Endothelial cell of umbilical vein (primary cell): ENCODE measurements at regions not wholly inside any gene's neighbourhood (a gene's known extent, or its start where the extent isn't known, plus 50 kb on each side); places are given as distances from the start of the nearest gene placed in this dataset.

Experiments
- BruUV-seq: library from RNA; stranded (reverse); fragments of 400-500 nt; replicated peaks from 2 replicates; lab custom pipeline; 2021; lab: Mats Ljungman, UMichigan
- CTCF ChIA-PET: fragments of 300-600, 350-600 bp; sonication (Branson Sonifier 250); formaldehyde crosslinking; loops from one replicate; lab custom pipeline; 2021; ENCODE audit warnings: antibody characterized with exemption, inconsistent platforms; lab: Charles Lee
- POLR2A ChIA-PET: fragments of 300-600, 350-600 bp; sonication (Branson Sonifier 250); formaldehyde crosslinking; loops from one replicate; lab custom pipeline; 2021; ENCODE audit warnings: antibody characterized with exemption, inconsistent platforms; lab: Charles Lee
- DNase-seq: peaks from one replicate; pipeline ENCODE4 v3.0.0-alpha.2; 2011; ENCODE audit warnings: low read depth, low spot score
- FAIRE-seq: peaks from 2 replicates; lab custom pipeline; 2011; peaks lifted over from hg19 to GRCh38; lab: Jason Lieb, UNC
- H2AFZ ChIP-seq: 2 replicates; pipeline ENCODE4 v1.6.0; 2012; ENCODE audit warnings: low read depth, low read length, control low read depth, inconsistent platforms
- H3K27ac ChIP-seq: 2 replicates; pipeline ENCODE4 v1.5.1; 2011; ENCODE audit warnings: low read depth, mild to moderate bottlenecking, control low read depth, low read length, moderate library complexity; ENCODE audit not compliant: insufficient read depth
- H3K27me3 ChIP-seq, 2 experiments: 2 replicates each; pipeline versions ENCODE4 v1.6.0 to v1.6.1; 2011; ENCODE audit warnings: low read length in 2 of 2, mixed read lengths in 1 of 2; ENCODE audit not compliant: control insufficient read depth in 2 of 2, insufficient read depth in 2 of 2
- H3K36me3 ChIP-seq, 2 experiments: 2 replicates in 1 of 2; 3 replicates in 1 of 2; pipeline ENCODE4 v1.5.1; 2011; ENCODE audit warnings: low read length in 2 of 2, mild to moderate bottlenecking in 1 of 2, moderate library complexity in 1 of 2; ENCODE audit not compliant: control insufficient read depth in 2 of 2, insufficient read depth in 2 of 2; ENCODE audit errors: extremely low read depth in 1 of 2
- H3K4me1 ChIP-seq: 3 replicates; pipeline ENCODE4 v1.5.1; 2011; ENCODE audit warnings: mild to moderate bottlenecking, low read length; ENCODE audit not compliant: control insufficient read depth, insufficient read depth; ENCODE audit errors: extremely low read depth
- H3K4me2 ChIP-seq: 2 replicates; pipeline ENCODE4 v1.6.1; 2011; ENCODE audit warnings: low read length, control low read depth, mixed read lengths; ENCODE audit not compliant: insufficient read depth
- H3K4me3 ChIP-seq, 3 experiments: fragments of 200-600 bp in 1 of 3; sonication (generic), shearing (Covaris generic) in 1 of 3; replicated peaks in 1 of 3; 2 replicates each; pipeline ENCODE4 v1.5.1; 2011 to 2016; ENCODE audit warnings: control low read depth in 3 of 3, low read length in 3 of 3, mild to moderate bottlenecking in 2 of 3, inconsistent platforms in 1 of 3, low read depth in 1 of 3, moderate library complexity in 1 of 3; ENCODE audit not compliant: insufficient read depth in 1 of 3
- H3K79me2 ChIP-seq: 2 replicates; pipeline ENCODE4 v1.6.0; 2012; ENCODE audit warnings: low read length, inconsistent platforms; ENCODE audit not compliant: control insufficient read depth, insufficient read depth
- H3K9ac ChIP-seq: replicated peaks from 2 replicates; pipeline ENCODE3; 2011; ENCODE audit warnings: low read length, control low read depth; ENCODE audit not compliant: insufficient read depth; ENCODE audit errors: extremely low read depth
- H3K9me1 ChIP-seq: replicated peaks from 3 replicates; pipeline ENCODE4 v1.6.0; 2011; ENCODE audit warnings: mild to moderate bottlenecking, low read length; ENCODE audit not compliant: control insufficient read depth, insufficient read depth; ENCODE audit errors: extremely low read depth
- H3K9me3 ChIP-seq: replicated peaks from 2 replicates; pipeline ENCODE4 v1.5.1; 2012; ENCODE audit warnings: low read length, inconsistent platforms; ENCODE audit not compliant: control insufficient read depth, insufficient read depth
- H4K20me1 ChIP-seq: replicated peaks from 2 replicates; pipeline ENCODE3; 2011; ENCODE audit warnings: mild to moderate bottlenecking, low read length; ENCODE audit not compliant: control insufficient read depth, insufficient read depth; ENCODE audit errors: extremely low read depth
- EZH2 ChIP-seq: IDR thresholded peaks from 2 replicates; pipeline ENCODE4 v1.6.1; 2012; ENCODE audit warnings: borderline replicate concordance, low read depth, mild to moderate bottlenecking, moderate library complexity, low read length, inconsistent platforms; ENCODE audit not compliant: severe bottlenecking
- FOS ChIP-seq: IDR thresholded peaks from 2 replicates; pipeline ENCODE4 v1.6.1; 2011; ENCODE audit warnings: mild to moderate bottlenecking, low read length, moderate library complexity, borderline replicate concordance; ENCODE audit not compliant: insufficient read depth
- GATA2 ChIP-seq: IDR thresholded peaks from 2 replicates; pipeline ENCODE4 v1.7.0; 2011; ENCODE audit warnings: low read depth, mild to moderate bottlenecking, moderate library complexity, mixed read lengths, low read length; ENCODE audit not compliant: insufficient read length, insufficient read depth
- JUN ChIP-seq: IDR thresholded peaks from 2 replicates; pipeline ENCODE4 v1.6.1; 2011; ENCODE audit warnings: borderline replicate concordance, low read depth; ENCODE audit not compliant: insufficient read length, insufficient read depth
- MYC ChIP-seq: IDR thresholded peaks from one replicate; pipeline ENCODE4 v1.6.1; 2011; ENCODE audit warnings: mild to moderate bottlenecking, low read depth, low read length
- POLR2A ChIP-seq: IDR thresholded peaks from 2 replicates; pipeline ENCODE4 v1.6.1; 2012; ENCODE audit warnings: low read depth, mild to moderate bottlenecking, control low read depth, low read length
- POLR2AphosphoS5 ChIP-seq: IDR thresholded peaks from 2 replicates; pipeline ENCODE4 v1.6.1; 2012; ENCODE audit warnings: low read depth, mild to moderate bottlenecking, control low read depth, low read length, moderate library complexity; ENCODE audit not compliant: insufficient read depth
- dilution Hi-C: fragments of 300-500 bp; cut with MboI; formaldehyde crosslinking; loops from one replicate; pipeline ENCODE4 v1.15.0; 2019; ENCODE audit warnings: low sequenced_read_pairs; ENCODE audit not compliant: extremely low pct_ligation_motif_present
- intact Hi-C: fragments of 100-400 bp; cut with micrococcal nuclease; formaldehyde crosslinking; loops from one replicate; pipeline ENCODE4 v1.10.0; 2022
- TF ChIP-seq, protein P1 (sequence below), 2 donors: IDR thresholded peaks; 1 replicate in 1 of 2; 2 replicates in 1 of 2; pipeline ENCODE4 v1.5.1; 2011; ENCODE audit warnings: low read length in 2 of 2, mild to moderate bottlenecking in 2 of 2, moderate library complexity in 2 of 2, control low read depth in 1 of 2, inconsistent platforms in 1 of 2, low read depth in 1 of 2; ENCODE audit not compliant: insufficient read depth in 1 of 2; ENCODE audit errors: extremely low read depth in 1 of 2
- TF ChIP-seq, protein P2 (sequence below): IDR thresholded peaks from 2 replicates; pipeline ENCODE4 v1.6.1; 2011; ENCODE audit not compliant: insufficient read depth, insufficient read length

DNA sequence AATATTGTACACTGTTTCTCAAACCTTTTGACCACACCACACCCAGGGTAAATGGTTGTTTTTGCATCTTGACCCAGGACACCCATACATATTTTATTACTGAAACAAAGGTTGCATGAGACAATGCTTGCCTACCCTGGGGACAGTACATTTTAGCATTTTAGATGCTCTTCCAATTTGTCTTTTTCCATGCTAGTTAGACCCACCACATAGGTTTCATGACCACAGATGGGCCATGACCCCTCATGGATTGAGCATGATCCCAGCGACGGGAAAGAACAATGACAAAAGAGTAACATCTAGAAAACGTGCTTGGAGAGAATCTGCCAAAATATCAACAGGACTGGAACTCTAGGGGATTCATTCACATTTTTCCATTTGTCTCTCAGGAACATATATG lies 161.0 kb upstream of the PFN2 start:
- Histone ChIP-seq H3K9me1 (no peaks in the 10 kb centered on the region), H3K27me3 (peaks cover 5 to 11% of the 10 kb centered on the region in 2 experiments), H3K9ac (no peak overlapping the region), H3K27ac (no peak overlapping the region), H3K79me2 (no peaks in the 10 kb centered on the region), H3K36me3 (no peaks in the 10 kb centered on the region), H4K20me1 (no peaks in the 10 kb centered on the region), H3K4me1 (no peaks in the 10 kb centered on the region), H3K4me3 (no peak overlapping the region), H3K9me3 (no peaks in the 10 kb centered on the region), H3K4me2 (no peak overlapping the region), H2AFZ (no peak overlapping the region)
- TF ChIP-seq POLR2A: no peak
- no peak for TF ChIP-seq GATA2
- TF ChIP-seq MYC: no peak
- TF ChIP-seq, protein P1, sequence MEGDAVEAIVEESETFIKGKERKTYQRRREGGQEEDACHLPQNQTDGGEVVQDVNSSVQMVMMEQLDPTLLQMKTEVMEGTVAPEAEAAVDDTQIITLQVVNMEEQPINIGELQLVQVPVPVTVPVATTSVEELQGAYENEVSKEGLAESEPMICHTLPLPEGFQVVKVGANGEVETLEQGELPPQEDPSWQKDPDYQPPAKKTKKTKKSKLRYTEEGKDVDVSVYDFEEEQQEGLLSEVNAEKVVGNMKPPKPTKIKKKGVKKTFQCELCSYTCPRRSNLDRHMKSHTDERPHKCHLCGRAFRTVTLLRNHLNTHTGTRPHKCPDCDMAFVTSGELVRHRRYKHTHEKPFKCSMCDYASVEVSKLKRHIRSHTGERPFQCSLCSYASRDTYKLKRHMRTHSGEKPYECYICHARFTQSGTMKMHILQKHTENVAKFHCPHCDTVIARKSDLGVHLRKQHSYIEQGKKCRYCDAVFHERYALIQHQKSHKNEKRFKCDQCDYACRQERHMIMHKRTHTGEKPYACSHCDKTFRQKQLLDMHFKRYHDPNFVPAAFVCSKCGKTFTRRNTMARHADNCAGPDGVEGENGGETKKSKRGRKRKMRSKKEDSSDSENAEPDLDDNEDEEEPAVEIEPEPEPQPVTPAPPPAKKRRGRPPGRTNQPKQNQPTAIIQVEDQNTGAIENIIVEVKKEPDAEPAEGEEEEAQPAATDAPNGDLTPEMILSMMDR (IDR thresholded peaks at IDR 0.05; ENCODE audit: extremely low read depth in 1 of 2, insufficient read depth in 1 of 2, low read depth in 1 of 2, low read length in 2 of 2): no peak
- TF ChIP-seq, protein P2, sequence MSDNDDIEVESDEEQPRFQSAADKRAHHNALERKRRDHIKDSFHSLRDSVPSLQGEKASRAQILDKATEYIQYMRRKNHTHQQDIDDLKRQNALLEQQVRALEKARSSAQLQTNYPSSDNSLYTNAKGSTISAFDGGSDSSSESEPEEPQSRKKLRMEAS: no peak
- TF ChIP-seq EZH2: no peak
- no peak for TF ChIP-seq JUN
- TF ChIP-seq POLR2AphosphoS5: no peak
- no peak for TF ChIP-seq FOS
- no peak for FAIRE-seq
- dilution Hi-C loops (no loop called here), intact Hi-C loops (no loop called here)
- DNase-seq: no peak
- POLR2A ChIA-PET: no interaction called here
- CTCF ChIA-PET: no interaction called here
- no TSS peak for BruUV-seq
